ENCODE measurements at regions not wholly inside any gene's neighbourhood (a gene's known extent, or its start where the extent isn't known, plus 50 kb on each side); places are given as distances from the start of the nearest gene placed in this dataset.
"Not testable (repeated sequence)": the region's sequence is repeated elsewhere in the genome, so short reads cannot be mapped to it uniquely, and the experiment has no call there.

- H3K27ac Mint-ChIP-seq (ENCODE audit: low read depth, unreplicated experiment): no peak overlapping the region
- intact Hi-C loops (cut with micrococcal nuclease): no loop called here
- POLR2A ChIA-PET: no interaction called here
- no peaks in the 10 kb centered on the region for H3K9me3 Mint-ChIP-seq (ENCODE audit: unreplicated experiment)
- DNase-seq (ENCODE audit: unreplicated experiment): peak; percentile 18
- no TSS peak for BruUV-seq (replicated peaks)
- H3K4me1 Mint-ChIP-seq (ENCODE audit: insufficient read depth, unreplicated experiment): peaks cover 5% of the 10 kb centered on the region
- H3K4me3 Mint-ChIP-seq (ENCODE audit: unreplicated experiment): no peak overlapping the region
- no peaks in the 10 kb centered on the region for H3K36me3 Mint-ChIP-seq (ENCODE audit: insufficient read depth, unreplicated experiment)
- TF ChIP-seq CTCF (IDR thresholded peaks at IDR 0.05; ENCODE audit: unreplicated experiment): no peak
- CTCF ChIA-PET: no interaction called here
- H3K27me3 Mint-ChIP-seq (ENCODE audit: insufficient read depth, unreplicated experiment): no peaks in the 10 kb centered on the region
These were observed 198.6 kb downstream of the CEP135 start for GRCh38 chr4:56147371-56147770.

GRCh38 chr4:56146956-56147355 is 198.2 kb downstream of the CEP135 start:
- intact Hi-C loops (cut with micrococcal nuclease): no loop called here
- H3K36me3 Mint-ChIP-seq (ENCODE audit: insufficient read depth, unreplicated experiment): no peaks in the 10 kb centered on the region
- H3K27me3 Mint-ChIP-seq (ENCODE audit: insufficient read depth, unreplicated experiment): no peaks in the 10 kb centered on the region
- ChIA-PET POLR2A (no interaction called here), CTCF (no interaction called here)
- H3K27ac Mint-ChIP-seq (ENCODE audit: low read depth, unreplicated experiment): no peak overlapping the region
- no peak overlapping the region for H3K4me3 Mint-ChIP-seq (ENCODE audit: unreplicated experiment)
- no peaks in the 10 kb centered on the region for H3K9me3 Mint-ChIP-seq (ENCODE audit: unreplicated experiment)
- DNase-seq (ENCODE audit: unreplicated experiment): no peak
- BruUV-seq (replicated peaks): no TSS peak
- TF ChIP-seq CTCF (IDR thresholded peaks at IDR 0.05; ENCODE audit: unreplicated experiment): no peak
- peaks cover 5% of the 10 kb centered on the region for H3K4me1 Mint-ChIP-seq (ENCODE audit: insufficient read depth, unreplicated experiment)

- no peaks in the 10 kb centered on the region for H3K36me3 Mint-ChIP-seq (ENCODE audit: insufficient read depth, unreplicated experiment)
- no peaks in the 10 kb centered on the region for H3K9me3 Mint-ChIP-seq (ENCODE audit: unreplicated experiment)
- H3K4me1 Mint-ChIP-seq (ENCODE audit: insufficient read depth, unreplicated experiment): no peaks in the 10 kb centered on the region
- TF ChIP-seq CTCF (IDR thresholded peaks at IDR 0.05; ENCODE audit: unreplicated experiment): no peak
- no peak for DNase-seq (ENCODE audit: unreplicated experiment)
- ChIA-PET CTCF (interaction anchor here (0.6 kb wide), 1 partner anchor 208 kb away, joined by 3 read pairs; no protein-coding TSS in a partner anchor), POLR2A (no interaction called here)
- H3K27me3 Mint-ChIP-seq (ENCODE audit: insufficient read depth, unreplicated experiment): no peaks in the 10 kb centered on the region
- no peak overlapping the region for H3K27ac Mint-ChIP-seq (ENCODE audit: low read depth, unreplicated experiment)
- intact Hi-C loops (cut with micrococcal nuclease): no loop called here
- no peak overlapping the region for H3K4me3 Mint-ChIP-seq (ENCODE audit: unreplicated experiment)
- BruUV-seq (replicated peaks): no TSS peak
These were observed 193.3 kb downstream of the CEP135 start for GRCh38 chr4:56142088-56142487.

GRCh38 chr4:56139241-56139827 is 190.6 kb downstream of the CEP135 start:
- no peaks in the 10 kb centered on the region for H3K4me1 Mint-ChIP-seq (ENCODE audit: insufficient read depth, unreplicated experiment)
- BruUV-seq (replicated peaks): no TSS peak
- POLR2A ChIA-PET: no interaction called here
- H3K4me3 Mint-ChIP-seq (ENCODE audit: unreplicated experiment): no peak overlapping the region
- H3K27me3 Mint-ChIP-seq (ENCODE audit: insufficient read depth, unreplicated experiment): no peaks in the 10 kb centered on the region
- DNase-seq (ENCODE audit: unreplicated experiment): no peak
- H3K27ac Mint-ChIP-seq (ENCODE audit: low read depth, unreplicated experiment): no peak overlapping the region
- intact Hi-C loops (cut with micrococcal nuclease): no loop called here
- no peak for TF ChIP-seq CTCF (IDR thresholded peaks at IDR 0.05; ENCODE audit: unreplicated experiment)
- CTCF ChIA-PET: no interaction called here
- H3K9me3 Mint-ChIP-seq (ENCODE audit: unreplicated experiment): no peaks in the 10 kb centered on the region
- H3K36me3 Mint-ChIP-seq (ENCODE audit: insufficient read depth, unreplicated experiment): no peaks in the 10 kb centered on the region

- BruUV-seq (replicated peaks); H3K27ac Mint-ChIP-seq (ENCODE audit: low read depth, unreplicated experiment); H3K9me3 Mint-ChIP-seq (ENCODE audit: unreplicated experiment); H3K36me3 Mint-ChIP-seq (ENCODE audit: insufficient read depth, unreplicated experiment); H3K4me3 Mint-ChIP-seq (ENCODE audit: unreplicated experiment); H3K4me1 Mint-ChIP-seq (ENCODE audit: insufficient read depth, unreplicated experiment); intact Hi-C loops (cut with micrococcal nuclease); H3K27me3 Mint-ChIP-seq (ENCODE audit: insufficient read depth, unreplicated experiment): not testable (repeated sequence)
- peak; percentile 59 for DNase-seq (ENCODE audit: unreplicated experiment)
- CTCF ChIA-PET: interaction anchor here (1.1 kb wide), 1 partner anchor 8 kb away, joined by 3 read pairs; no protein-coding TSS in a partner anchor
- POLR2A ChIA-PET: interaction anchor here (1.2 kb wide), 1 partner anchor 10 kb away, joined by 3 read pairs; no protein-coding TSS in a partner anchor
These were observed 186.1 kb downstream of the CEP135 start for GRCh38 chr4:56134834-56135233.
